HL-60 (cell line): ENCODE measurements at regions not wholly inside any gene's neighbourhood (a gene's known extent, or its start where the extent isn't known, plus 50 kb on each side); places are given as distances from the start of the nearest gene placed in this dataset.

Experiments used
- CTCF ChIP-seq: IDR thresholded peaks from one replicate; pipeline ENCODE4 v1.5.1; 2011; ENCODE audit warnings: low read length, control low read depth, inconsistent platforms; ENCODE audit not compliant: insufficient read depth
- GABPA ChIP-seq: IDR thresholded peaks from 2 replicates; pipeline ENCODE4 v1.6.1; 2012; ENCODE audit warnings: low read depth
- POLR2AphosphoS5 ChIP-seq: IDR thresholded peaks from 2 replicates; pipeline ENCODE4 v1.6.1; 2012; ENCODE audit warnings: low read depth
- REST ChIP-seq: IDR thresholded peaks from 2 replicates; pipeline ENCODE4 v1.6.1; 2012; ENCODE audit warnings: low read depth; ENCODE audit not compliant: insufficient replicate concordance
- SPI1 ChIP-seq: IDR thresholded peaks from 2 replicates; pipeline ENCODE4 v1.6.1; 2012; ENCODE audit warnings: low read depth, mild to moderate bottlenecking, borderline replicate concordance

- TF ChIP-seq CTCF (no peak), POLR2AphosphoS5 (no peak), REST (no peak), GABPA (no peak), SPI1 (no peak)
Observed at GRCh38 chr9:31078175-31078574, 1306.3 kb upstream of the ACO1 start.
